ENCODE measurements at regions not wholly inside any gene's neighbourhood (a gene's known extent, or its start where the extent isn't known, plus 50 kb on each side); places are given as distances from the start of the nearest gene placed in this dataset.

DNA sequence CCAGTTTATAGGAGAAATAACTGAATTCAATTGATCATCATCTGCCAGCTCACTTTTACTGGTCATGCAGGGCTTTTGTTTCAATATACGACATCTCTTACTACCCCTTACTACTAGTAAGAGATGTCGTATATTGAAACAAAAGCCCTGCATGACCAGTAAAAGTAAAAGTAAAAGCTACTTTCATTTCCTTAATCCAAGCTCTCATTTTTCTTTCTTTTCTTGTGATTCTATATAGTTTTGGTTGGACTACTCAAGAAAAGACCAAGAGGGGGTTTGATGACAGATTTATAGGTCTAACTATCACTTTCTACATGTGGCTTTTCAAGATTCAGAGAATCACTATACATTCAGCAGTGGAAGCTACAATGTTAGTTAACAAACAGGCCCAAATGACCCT, 1237.3 kb downstream of the ROBO2 start:
- no peak for TF ChIP-seq POLR2A (IDR thresholded peaks at IDR 0.05)
- TF ChIP-seq, protein P1, sequence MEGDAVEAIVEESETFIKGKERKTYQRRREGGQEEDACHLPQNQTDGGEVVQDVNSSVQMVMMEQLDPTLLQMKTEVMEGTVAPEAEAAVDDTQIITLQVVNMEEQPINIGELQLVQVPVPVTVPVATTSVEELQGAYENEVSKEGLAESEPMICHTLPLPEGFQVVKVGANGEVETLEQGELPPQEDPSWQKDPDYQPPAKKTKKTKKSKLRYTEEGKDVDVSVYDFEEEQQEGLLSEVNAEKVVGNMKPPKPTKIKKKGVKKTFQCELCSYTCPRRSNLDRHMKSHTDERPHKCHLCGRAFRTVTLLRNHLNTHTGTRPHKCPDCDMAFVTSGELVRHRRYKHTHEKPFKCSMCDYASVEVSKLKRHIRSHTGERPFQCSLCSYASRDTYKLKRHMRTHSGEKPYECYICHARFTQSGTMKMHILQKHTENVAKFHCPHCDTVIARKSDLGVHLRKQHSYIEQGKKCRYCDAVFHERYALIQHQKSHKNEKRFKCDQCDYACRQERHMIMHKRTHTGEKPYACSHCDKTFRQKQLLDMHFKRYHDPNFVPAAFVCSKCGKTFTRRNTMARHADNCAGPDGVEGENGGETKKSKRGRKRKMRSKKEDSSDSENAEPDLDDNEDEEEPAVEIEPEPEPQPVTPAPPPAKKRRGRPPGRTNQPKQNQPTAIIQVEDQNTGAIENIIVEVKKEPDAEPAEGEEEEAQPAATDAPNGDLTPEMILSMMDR (IDR thresholded peaks at IDR 0.05): no peak
